Medulla oblongata (tissue), 1 donor: ENCODE measurements at regions not wholly inside any gene's neighbourhood (a gene's known extent, or its start where the extent isn't known, plus 50 kb on each side); places are given as distances from the start of the nearest gene placed in this dataset.
"Not testable (repeated sequence)": the region's sequence is repeated elsewhere in the genome, so short reads cannot be mapped to it uniquely, and the experiment has no call there.

Source experiments
- DNase-seq: peaks from one replicate; pipeline ENCODE4 v3.0.0-alpha.2; 2015; ENCODE audit errors: extremely low spot score

DNA sequence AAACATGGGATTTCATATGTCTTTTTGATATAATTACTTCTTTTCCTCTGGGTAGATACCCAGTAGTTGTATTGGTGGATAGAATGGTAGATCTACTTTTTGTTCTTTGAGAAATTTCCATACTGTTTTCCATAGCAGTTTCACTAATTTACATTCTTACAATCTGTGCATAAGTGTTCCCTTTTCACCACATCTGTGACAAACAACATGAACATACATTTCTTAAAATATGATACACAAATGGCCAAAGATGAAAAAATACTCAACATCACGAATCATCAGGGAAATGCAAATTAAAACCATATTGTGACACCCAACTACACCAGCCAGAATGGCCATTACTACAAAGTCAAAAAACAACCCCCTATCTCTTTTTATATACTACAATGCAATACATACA lies 1778.5 kb upstream of the ACO1 start:
- no peak for DNase-seq

DNA sequence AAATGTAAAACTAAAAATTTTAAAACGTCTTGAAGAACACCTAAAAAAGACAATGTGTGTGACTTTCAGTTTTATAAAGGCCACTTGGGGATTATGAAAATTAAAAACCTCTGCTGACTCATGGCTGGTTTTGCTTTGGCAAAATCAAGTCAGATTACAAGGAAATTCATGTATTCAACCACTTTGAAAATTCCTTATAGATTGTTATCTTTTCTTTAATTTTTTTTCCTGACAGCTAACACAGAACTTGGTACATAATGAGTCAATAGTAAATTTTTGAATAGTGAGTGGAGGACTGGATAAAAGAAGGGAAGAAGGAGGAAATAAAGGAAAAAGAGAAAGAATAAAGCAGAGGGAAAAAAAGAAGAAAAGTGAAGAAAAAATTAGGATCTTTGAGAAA lies 1774.7 kb upstream of the ACO1 start:
- DNase-seq: no peak

DNA sequence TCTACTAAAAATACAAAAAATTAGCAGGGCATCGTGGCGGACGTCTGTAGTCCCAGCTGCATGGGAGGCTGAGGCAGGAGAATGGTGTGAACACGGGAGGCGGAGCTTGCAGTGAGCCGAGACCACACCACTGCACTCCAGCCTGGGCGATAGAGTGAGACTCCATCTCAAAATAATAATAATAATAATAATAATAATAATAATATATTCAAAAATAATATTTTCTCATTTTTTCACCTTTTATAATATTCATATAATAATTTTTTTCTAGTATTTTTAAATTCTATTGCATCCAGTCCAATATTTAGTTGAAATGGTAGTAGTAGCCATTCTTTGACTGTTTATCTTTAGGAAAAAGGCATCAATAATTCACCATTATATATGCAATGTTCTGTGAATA lies 1767.7 kb upstream of the ACO1 start:
- DNase-seq: not testable (repeated sequence)

DNA sequence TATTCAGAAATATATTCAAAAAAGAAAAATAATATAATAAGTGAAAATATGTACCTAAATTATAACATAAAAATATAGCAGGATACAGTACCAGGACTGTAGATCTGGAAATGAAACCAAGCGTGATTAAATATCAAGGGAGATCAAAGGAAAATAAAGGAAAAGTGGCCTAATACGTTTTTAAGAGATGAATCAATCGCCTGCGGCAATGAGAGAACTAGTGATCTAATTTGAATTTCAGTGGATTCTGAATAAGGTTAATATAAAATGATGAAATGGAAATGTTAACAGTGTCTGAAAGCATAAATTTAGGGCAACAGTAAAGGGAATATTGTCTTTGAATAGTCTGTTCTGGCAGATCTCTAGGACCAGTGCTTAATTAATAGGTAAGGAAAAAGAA lies 1761.9 kb upstream of the ACO1 start:
- DNase-seq: no peak

DNA sequence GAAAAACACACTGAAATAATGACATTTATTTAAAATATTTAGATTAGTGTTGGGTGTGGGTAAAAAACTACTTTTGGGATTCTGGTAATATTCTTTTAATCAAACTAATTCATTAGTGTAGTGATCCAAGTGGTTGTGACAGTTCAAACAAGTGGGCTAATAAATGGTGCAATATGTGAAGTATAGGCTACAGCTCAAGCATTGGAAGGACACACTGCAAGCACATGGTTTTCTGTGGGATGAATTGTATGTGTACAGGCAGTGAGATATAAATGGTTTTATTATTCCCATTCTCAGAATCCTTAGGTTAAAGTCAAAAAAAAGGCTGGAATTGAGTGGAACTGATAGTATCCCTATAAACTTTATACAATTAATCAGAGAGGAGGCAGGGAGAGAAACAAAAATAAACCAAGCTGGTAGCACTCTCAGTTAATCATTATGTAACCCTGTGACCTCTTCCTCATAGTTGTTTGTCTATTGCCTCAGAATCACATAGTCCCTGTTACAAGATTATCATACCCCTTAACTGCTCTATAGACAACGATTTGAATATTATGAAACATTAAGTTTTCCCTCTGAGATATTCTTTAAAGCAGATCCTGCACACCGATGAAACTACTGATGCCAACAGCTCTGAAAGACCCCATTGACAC lies 1755.4 kb upstream of the ACO1 start:
- no peak for DNase-seq

DNA sequence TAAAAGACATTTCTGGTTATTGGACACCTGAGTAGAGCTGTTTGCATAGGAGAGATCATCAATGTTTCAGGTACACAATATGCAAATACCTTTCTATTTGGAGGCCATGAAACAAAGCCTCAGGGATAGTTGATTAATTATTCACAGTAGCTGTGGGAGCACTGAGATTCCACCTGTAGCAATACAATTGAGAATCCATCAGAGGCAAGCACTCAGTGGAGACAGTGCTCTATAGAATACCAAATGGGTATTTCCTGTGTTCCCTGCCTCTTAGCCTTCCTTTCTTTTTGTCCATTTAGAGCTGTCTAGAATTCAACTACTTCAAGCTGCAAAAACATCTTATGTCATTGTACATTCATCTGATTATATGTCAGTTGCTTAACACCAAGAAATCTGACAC lies 1754.0 kb upstream of the ACO1 start:
- no peak for DNase-seq

DNA sequence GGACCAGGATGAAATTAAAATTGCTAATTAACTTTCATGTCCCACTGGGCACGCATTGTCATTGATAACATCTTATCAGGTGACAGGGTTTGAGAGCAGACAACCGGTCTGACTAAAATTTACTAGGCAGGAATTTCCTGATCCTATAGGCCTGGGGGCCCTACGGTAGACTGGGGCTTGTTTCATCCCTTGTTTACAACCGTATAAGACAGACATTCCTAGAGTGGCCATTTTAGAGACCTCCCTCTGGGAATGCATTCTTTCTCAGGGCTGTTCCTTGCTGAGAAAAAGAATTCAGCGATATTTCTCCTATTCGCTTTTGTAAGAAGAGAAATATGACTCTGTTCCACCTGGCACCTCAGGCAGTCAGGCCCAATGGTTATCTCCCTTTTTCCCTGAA lies 1737.8 kb upstream of the ACO1 start:
- DNase-seq: not testable (repeated sequence)

DNA sequence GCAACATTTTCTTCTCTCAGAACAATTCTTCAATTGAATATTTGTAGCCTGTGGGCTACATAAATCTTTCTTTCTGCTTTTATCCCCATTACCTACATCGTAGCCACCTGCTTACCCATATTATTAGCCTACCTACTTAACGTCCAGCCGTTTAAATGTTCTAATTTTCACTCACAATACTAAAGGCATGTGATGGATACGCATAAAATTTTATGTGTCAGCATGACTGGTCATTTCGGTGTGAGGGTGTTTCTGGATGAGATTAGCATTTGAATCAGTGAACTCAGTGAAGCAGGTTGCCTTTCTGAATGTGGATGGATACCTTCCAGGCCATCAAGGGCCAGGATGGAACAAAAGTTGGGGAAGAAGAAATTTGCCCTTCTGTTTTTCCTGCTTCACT lies 1722.5 kb upstream of the ACO1 start:
- no peak for DNase-seq

DNA sequence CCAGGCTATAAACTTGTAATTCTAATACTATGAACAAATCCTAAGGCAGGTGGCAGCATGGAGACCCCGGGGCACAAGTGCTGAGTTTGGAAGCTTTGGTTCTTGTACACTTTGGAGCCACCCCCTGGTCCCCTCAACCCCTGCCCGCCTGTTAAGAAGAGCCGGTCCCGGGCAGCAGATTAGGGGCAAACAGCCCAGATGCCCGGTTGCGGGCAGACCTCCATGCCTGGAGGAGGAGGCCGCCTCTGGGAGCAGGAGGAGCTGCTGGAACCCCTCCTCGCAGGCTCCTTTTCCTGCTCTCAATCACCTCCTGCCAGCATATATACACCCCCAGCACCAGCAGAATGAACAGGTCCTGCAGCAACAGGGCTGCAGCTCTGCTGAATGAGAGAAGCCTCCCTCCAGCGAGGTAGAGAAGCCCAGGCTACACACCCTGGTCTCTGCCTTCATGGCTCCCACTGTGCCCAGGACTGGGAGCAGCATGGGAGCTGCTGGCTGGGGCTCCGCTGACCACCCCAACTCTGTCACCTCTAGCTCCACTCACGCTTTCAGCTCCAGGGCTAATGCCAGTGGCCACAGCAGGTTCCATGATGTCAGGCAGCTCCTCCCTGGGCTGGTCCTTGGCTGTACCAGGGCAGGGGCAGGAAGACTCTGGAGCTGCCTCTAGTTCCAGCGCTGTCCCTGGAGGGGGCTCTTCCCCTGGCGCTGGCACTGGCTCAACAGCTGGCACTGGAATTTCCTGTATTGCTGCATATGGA lies 1713.5 kb upstream of the ACO1 start:
- DNase-seq: no peak

DNA sequence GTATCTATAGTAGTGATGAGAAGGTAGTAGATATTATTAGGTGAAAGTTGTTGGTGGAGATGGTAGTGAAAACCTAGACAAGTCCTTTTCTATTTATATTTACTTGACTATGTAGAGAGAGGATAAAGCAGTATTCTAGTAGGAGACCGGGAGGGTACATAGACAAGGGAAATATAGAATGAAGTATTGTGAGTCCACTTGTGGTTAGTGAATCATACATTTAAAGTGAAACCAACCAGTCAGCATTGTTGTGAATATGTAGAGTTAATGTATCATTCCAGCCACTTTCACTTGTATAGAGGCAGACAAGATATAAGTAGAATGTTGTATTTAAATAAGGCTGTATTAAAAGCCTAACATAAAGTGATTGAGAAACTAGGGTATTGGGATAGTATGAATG lies 1711.3 kb upstream of the ACO1 start:
- no peak for DNase-seq

DNA sequence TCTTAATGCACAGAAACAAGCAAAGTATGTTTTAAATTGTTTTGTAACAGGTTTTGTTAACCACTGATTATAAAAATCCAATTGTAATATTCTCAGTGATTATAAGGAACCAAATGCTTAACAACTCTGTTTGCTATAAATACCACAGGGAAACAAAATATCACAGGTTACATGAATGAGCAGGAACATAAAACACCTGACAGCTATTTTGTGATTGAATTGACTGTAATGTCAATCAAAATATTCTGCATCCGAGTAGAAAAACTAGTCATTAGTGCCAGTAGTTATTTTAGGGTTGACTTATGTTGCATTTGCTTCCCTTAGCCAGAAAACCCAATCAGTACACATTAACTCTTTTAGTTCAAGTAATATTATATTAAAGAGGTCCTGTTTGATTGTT lies 1707.8 kb upstream of the ACO1 start:
- no peak for DNase-seq

DNA sequence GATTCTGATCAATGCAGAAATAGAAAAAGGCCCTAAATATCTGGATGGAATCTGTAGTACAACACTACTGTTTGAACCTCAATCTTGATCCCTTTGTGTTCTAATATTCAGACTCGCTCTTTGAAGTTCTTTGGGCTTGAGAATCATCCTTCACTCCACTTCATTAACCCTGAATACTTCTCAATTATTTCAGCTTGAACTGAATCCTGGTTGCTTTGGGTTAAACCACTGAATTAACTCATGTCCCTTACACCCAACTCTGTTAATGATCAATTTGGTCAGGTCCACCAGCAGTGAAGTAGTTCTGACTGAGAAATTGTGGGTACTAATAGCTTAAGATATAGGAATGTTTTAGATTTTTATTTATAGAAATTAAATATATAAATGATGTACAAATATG lies 1707.2 kb upstream of the ACO1 start:
- DNase-seq: no peak

- no peak for DNase-seq
Observed at GRCh38 chr9:30688801-30689200, 1695.6 kb upstream of the ACO1 start.

GRCh38 chr9:30697958-30698357 lies 1686.5 kb upstream of the ACO1 start:
- DNase-seq: no peak

DNA sequence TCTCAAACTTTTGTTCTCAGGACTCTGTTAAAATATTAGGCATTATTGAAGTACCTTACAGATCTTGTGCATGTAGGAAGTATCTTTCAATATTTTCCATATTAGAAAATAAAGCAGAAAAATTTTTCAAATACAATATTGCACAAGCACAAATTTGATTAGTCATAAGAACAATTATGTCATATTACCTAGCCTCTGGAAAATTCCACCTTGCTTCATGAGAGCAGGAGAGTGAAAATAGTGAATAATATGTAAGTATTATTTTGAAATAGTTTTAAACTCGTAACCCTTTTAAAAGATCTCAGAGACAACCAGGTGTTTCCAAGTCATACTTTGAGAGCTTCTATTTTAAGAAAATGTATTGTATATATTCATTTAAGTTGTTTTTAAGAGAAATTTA lies 1672.9 kb upstream of the ACO1 start:
- DNase-seq: no peak

DNA sequence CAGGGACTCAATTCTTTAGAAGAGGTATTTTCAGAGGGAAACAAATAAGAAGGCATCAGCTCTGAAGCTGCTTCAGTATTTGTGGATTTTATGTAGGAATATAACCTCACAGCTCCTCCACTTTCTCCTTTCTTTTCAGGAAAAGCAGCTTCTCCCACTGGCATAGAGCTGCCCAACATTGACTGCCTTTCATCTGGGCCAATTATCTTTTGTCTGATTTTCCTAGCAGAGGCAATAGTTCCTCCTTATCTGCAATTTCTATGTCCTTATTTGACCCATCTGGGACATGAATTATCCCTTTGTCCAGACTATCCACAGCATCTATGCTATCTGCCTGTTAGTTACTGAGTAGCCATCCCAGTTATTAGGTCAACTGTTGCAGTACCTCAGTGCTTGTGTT lies 1671.2 kb upstream of the ACO1 start:
- peak; percentile 40 for DNase-seq

DNA sequence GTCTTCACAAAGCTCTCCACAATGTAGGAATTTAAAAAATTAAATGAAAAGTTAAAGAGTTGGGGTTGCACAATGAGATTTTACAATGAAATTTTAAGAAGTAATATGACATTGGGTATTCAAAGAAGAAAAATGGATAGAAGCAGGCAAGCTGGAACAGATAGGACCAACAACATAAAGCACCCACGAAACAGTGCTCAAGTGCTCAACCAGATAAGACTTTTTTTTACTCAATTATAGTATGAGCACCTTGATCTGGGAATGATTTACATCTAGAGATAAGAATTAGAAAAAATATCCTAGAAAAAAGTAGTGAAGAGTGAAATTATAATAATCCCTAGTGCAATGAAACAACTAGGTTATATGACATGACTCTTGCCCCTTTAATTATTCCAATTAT lies 1670.1 kb upstream of the ACO1 start:
- no peak for DNase-seq

GRCh38 chr9:30718483-30718882 lies 1666.0 kb upstream of the ACO1 start:
- no peak for DNase-seq

DNA sequence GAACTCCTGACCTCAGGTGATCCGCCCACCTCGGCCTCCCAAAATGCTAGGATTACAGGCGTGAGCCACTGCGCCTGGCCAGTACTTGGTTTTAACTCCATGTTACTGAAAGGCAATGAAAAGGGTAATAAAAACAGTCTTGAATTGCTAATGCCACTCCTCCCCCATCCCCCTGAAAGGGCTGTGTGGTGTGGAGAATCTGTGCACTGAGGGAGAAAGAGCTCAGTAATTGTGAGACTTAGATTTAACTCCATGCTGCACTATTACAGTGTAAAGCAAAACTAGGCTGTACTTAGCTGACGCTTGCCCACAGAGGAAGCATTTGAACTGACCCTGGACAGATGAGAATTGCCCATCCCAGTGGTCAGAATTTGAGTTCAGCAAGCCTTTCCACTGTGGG lies 1662.4 kb upstream of the ACO1 start:
- no peak for DNase-seq

GRCh38 chr9:30723656-30724055 lies 1660.8 kb upstream of the ACO1 start:
- DNase-seq: no peak

GRCh38 chr9:30732060-30732459 lies 1652.4 kb upstream of the ACO1 start:
- no peak for DNase-seq

DNA sequence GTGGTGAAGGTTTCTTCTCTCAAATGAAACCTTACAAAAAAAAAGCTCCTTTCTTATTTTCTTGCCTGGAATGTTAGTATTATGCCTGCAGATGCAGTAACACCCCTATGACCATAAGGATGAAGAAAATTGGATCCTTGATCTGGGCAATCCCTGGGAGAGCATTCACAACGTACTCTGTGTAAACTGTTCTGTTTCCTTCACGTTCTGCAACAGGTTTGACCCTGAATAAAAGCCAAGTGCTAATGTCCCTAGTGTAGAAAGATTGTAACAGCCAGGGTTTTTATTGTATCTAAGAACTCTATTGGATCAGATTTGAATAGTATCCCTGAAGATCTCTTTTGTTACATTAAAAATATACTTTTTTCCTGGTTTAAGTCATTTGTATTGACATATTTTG lies 1639.6 kb upstream of the ACO1 start:
- DNase-seq: no peak

- DNase-seq: no peak
Observed at GRCh38 chr9:30746589-30746988, 1637.9 kb upstream of the ACO1 start.

DNA sequence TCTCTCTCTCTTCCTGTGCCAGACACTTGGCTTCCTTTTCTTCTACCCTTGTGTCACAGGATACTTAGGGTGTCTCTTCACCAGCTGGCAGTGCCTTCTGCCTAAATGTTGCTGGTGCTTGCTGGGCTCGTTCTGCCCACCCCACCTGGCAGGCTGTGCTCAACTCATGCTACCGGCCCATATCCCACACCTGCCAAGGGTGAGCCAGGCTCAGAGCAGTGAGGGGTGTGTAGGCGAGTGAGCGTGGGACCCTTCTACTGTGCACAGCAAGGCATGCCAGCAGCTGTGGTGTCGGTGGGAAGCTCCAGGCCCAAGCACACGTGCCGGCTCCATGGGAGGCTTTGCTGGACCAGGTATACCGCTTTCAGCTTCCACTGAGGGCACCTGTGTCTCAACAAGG lies 1626.7 kb upstream of the ACO1 start:
- no peak for DNase-seq
